Neural cell (in vitro differentiated cells): ENCODE measurements at regions not wholly inside any gene's neighbourhood (a gene's known extent, or its start where the extent isn't known, plus 50 kb on each side); places are given as distances from the start of the nearest gene placed in this dataset.

Experiments
- H2AFZ ChIP-seq: fragments of 200-600, 300-800 bp; sonication (generic), shearing (Covaris generic); 2 replicates; pipeline ENCODE4 v1.6.0; 2014; ENCODE audit warnings: low read depth, mild to moderate bottlenecking, antibody characterized with exemption, low read length, moderate library complexity
- H3F3A ChIP-seq: fragments of 200-600 bp; shearing (Covaris generic); 2 replicates; pipeline ENCODE4 v1.6.1; 2016; ENCODE audit warnings: mild to moderate bottlenecking, moderate library complexity, mixed read lengths, antibody characterized with exemption, low read length; ENCODE audit not compliant: insufficient read depth, poor library complexity, severe bottlenecking
- H3K27ac ChIP-seq: fragments of 200-600, 300-800 bp; sonication (generic), shearing (Covaris generic); 2 replicates; pipeline ENCODE4 v1.5.1; 2014; ENCODE audit warnings: mild to moderate bottlenecking, low read length, moderate library complexity
- H3K27me3 ChIP-seq: fragments of 300-800, 200-600 bp; sonication (generic), shearing (Covaris generic); 2 replicates; pipeline ENCODE4 v1.6.0; 2014; ENCODE audit warnings: mild to moderate bottlenecking, low read depth, low read length, moderate library complexity; ENCODE audit not compliant: insufficient read depth
- H3K36me3 ChIP-seq: fragments of 300-800, 200-600 bp; sonication (generic), shearing (Covaris generic); 2 replicates; pipeline ENCODE4 v1.5.1; 2014; ENCODE audit warnings: mild to moderate bottlenecking, antibody characterized with exemption, low read length, moderate library complexity; ENCODE audit not compliant: insufficient read depth
- H3K4me2 ChIP-seq: fragments of 300-800, 200-600 bp; sonication (generic), shearing (Covaris generic); 2 replicates; pipeline ENCODE4 v1.6.0; 2014; ENCODE audit warnings: mild to moderate bottlenecking, low read length
- H3K4me3 ChIP-seq: fragments of 300-800, 200-600 bp; sonication (generic), shearing (Covaris generic); 2 replicates; pipeline ENCODE4 v1.5.1; 2014; ENCODE audit warnings: mild to moderate bottlenecking, low read length, moderate library complexity
- H3K79me2 ChIP-seq: fragments of 200-600 bp; shearing (Covaris generic); replicated peaks from 2 replicates; pipeline ENCODE4 v1.6.0; 2014; ENCODE audit warnings: mild to moderate bottlenecking, low read length, moderate library complexity; ENCODE audit not compliant: insufficient read depth
- H3K9ac ChIP-seq: fragments of 300-800, 200-600 bp; sonication (generic), shearing (Covaris generic); 2 replicates; pipeline ENCODE4 v1.6.1; 2016; ENCODE audit warnings: mild to moderate bottlenecking, low read length, mixed read lengths
- H3K9me2 ChIP-seq: fragments of 200-600 bp; shearing (Covaris generic); 2 replicates; pipeline ENCODE4 v1.6.1; 2016; ENCODE audit warnings: mild to moderate bottlenecking, low read length, mixed read lengths; ENCODE audit not compliant: insufficient read depth
- H3K9me3 ChIP-seq: fragments of 200-600, 300-800 bp; sonication (generic), shearing (Covaris generic); 2 replicates; pipeline ENCODE4 v1.6.1; 2016; ENCODE audit warnings: mild to moderate bottlenecking, mixed run types, low read length, moderate library complexity, mixed read lengths
- H4K20me1 ChIP-seq: fragments of 200-600 bp; shearing (Covaris generic); 2 replicates; pipeline ENCODE4 v1.6.1; 2016; ENCODE audit warnings: mild to moderate bottlenecking, mixed run types; ENCODE audit not compliant: insufficient read depth
- CTCF ChIP-seq: fragments of 450-650 bp; IDR thresholded peaks from 2 replicates; pipeline ENCODE4 v1.5.1; 2014; ENCODE audit warnings: antibody characterized with exemption, mild to moderate bottlenecking, moderate library complexity; ENCODE audit not compliant: poor library complexity, severe bottlenecking
- EP300 ChIP-seq: fragments of 450-650 bp; conservative IDR thresholded peaks from 2 replicates; pipeline ENCODE4 v1.6.1; 2014; ENCODE audit warnings: antibody characterized with exemption, mild to moderate bottlenecking, moderate library complexity; ENCODE audit not compliant: poor library complexity, severe bottlenecking
- EZH2 ChIP-seq: fragments of 200-600, 300-800 bp; shearing (Covaris generic), sonication (generic); IDR thresholded peaks from 2 replicates; pipeline ENCODE4 v1.6.1; 2014; ENCODE audit warnings: antibody characterized with exemption, low read length, borderline replicate concordance, mild to moderate bottlenecking; ENCODE audit not compliant: insufficient read depth, poor library complexity, severe bottlenecking
- MXI1 ChIP-seq: fragments of 450-650 bp; conservative IDR thresholded peaks from 2 replicates; pipeline ENCODE4 v1.6.1; 2014; ENCODE audit warnings: antibody characterized with exemption, mild to moderate bottlenecking; ENCODE audit not compliant: poor library complexity, severe bottlenecking
- POLR2AphosphoS5 ChIP-seq: IDR thresholded peaks from 2 replicates; pipeline ENCODE4 v1.6.1; 2012
- RAD21 ChIP-seq: fragments of 450-650 bp; conservative IDR thresholded peaks from 2 replicates; pipeline ENCODE4 v1.6.1; 2014; ENCODE audit warnings: antibody characterized with exemption, mild to moderate bottlenecking, moderate library complexity
- REST ChIP-seq: IDR thresholded peaks from 2 replicates; pipeline ENCODE4 v1.6.1; 2012; ENCODE audit warnings: borderline replicate concordance
- SMC3 ChIP-seq: fragments of 450-650 bp; conservative IDR thresholded peaks from 2 replicates; pipeline ENCODE4 v1.6.1; 2014; ENCODE audit warnings: antibody characterized with exemption, mild to moderate bottlenecking, moderate library complexity; ENCODE audit not compliant: poor library complexity
- TAF1 ChIP-seq: IDR thresholded peaks from 2 replicates; pipeline ENCODE4 v1.6.1; 2012; ENCODE audit warnings: low read depth

GRCh38 chr7:68421712-68422111, 1176.6 kb upstream of the AUTS2 start:
- no peaks in the 10 kb centered on the region for H3K36me3 ChIP-seq
- no peaks in the 10 kb centered on the region for H4K20me1 ChIP-seq
- H3K4me3 ChIP-seq = no peak overlapping the region
- H3K4me2 ChIP-seq = no peak overlapping the region
- no peak overlapping the region for H2AFZ ChIP-seq
- H3K9ac ChIP-seq = no peak overlapping the region
- no peaks in the 10 kb centered on the region for H3K9me2 ChIP-seq
- no peaks in the 10 kb centered on the region for H3K27me3 ChIP-seq
- H3F3A ChIP-seq = no peaks in the 10 kb centered on the region
- no peaks in the 10 kb centered on the region for H3K79me2 ChIP-seq
- H3K9me3 ChIP-seq = no peaks in the 10 kb centered on the region
- H3K27ac ChIP-seq = no peak overlapping the region
- TF ChIP-seq EP300 (no peak), MXI1 (no peak), REST (no peak), RAD21 (no peak), CTCF (no peak), EZH2 (no peak), TAF1 (no peak), POLR2AphosphoS5 (no peak), SMC3 (no peak)

- H3K9ac ChIP-seq = no peak overlapping the region
- no peak overlapping the region for H3K4me2 ChIP-seq
- no peaks in the 10 kb centered on the region for H3K27me3 ChIP-seq
- H3K9me2 ChIP-seq = no peaks in the 10 kb centered on the region
- no peaks in the 10 kb centered on the region for H3K9me3 ChIP-seq
- H3K36me3 ChIP-seq = no peaks in the 10 kb centered on the region
- H3K27ac ChIP-seq = no peak overlapping the region
- no peak overlapping the region for H3K4me3 ChIP-seq
- H3F3A ChIP-seq = no peaks in the 10 kb centered on the region
- no peak overlapping the region for H2AFZ ChIP-seq
- no peaks in the 10 kb centered on the region for H3K79me2 ChIP-seq
- TF ChIP-seq REST (no peak), POLR2AphosphoS5 (no peak), TAF1 (no peak), RAD21 (no peak), CTCF (no peak), EP300 (no peak), MXI1 (no peak), SMC3 (no peak), EZH2 (no peak)
- H4K20me1 ChIP-seq = no peaks in the 10 kb centered on the region
Observed at GRCh38 chr7:68422281-68422680, 1176.0 kb upstream of the AUTS2 start.
